Ascending aorta (tissue), 2 donors: ENCODE measurements at regions not wholly inside any gene's neighbourhood (a gene's known extent, or its start where the extent isn't known, plus 50 kb on each side); places are given as distances from the start of the nearest gene placed in this dataset.

Source experiments
- DNase-seq, 2 donors: peaks; one replicate each; pipeline ENCODE4 v3.0.0-alpha.2; 2019; ENCODE audit warnings: low spot score in 2 of 2
- H3K27ac ChIP-seq, 2 donors: fragments of 200-600 bp; sonication (generic); one replicate each; pipeline ENCODE4 v1.5.1; 2016 to 2017; ENCODE audit warnings: mild to moderate bottlenecking in 1 of 2
- H3K27me3 ChIP-seq: fragments of 200-600 bp; sonication (generic); one replicate; pipeline ENCODE4 v1.5.1; 2017
- H3K36me3 ChIP-seq, 2 donors: fragments of 200-600 bp; sonication (generic); one replicate each; pipeline ENCODE4 v1.5.1; 2016
- H3K4me1 ChIP-seq, 2 donors: fragments of 200-600 bp; sonication (generic); one replicate each; pipeline ENCODE4 v1.5.1; 2016 to 2017; ENCODE audit warnings: mild to moderate bottlenecking in 1 of 2
- H3K4me3 ChIP-seq, 2 donors: fragments of 200-600 bp; sonication (generic); one replicate each; pipeline ENCODE4 v1.5.1; 2016 to 2017; ENCODE audit warnings: mild to moderate bottlenecking in 1 of 2
- H3K9me3 ChIP-seq, 2 donors: fragments of 200-600 bp; sonication (generic); one replicate each; pipeline ENCODE4 v1.5.1; 2016
- intact Hi-C: fragments of 100-400 bp; cut with DNase I; formaldehyde crosslinking; loops from one replicate; pipeline ENCODE4 v1.15.1; 2023
- TF ChIP-seq, protein P1 (sequence below), 3 experiments: fragments of 200-600 bp in 2 of 3; fragments of 450-650 bp in 1 of 3; sonication (generic) in 2 of 3; IDR thresholded peaks; one replicate each; pipeline ENCODE4 v1.5.1; 2016 to 2019; ENCODE audit warnings: antibody characterized with exemption in 3 of 3, mild to moderate bottlenecking in 1 of 3, moderate library complexity in 1 of 3

GRCh38 chr11:93933230-93933629, 82.8 kb upstream of the VSTM5 start:
- H3K4me1 ChIP-seq: no peaks in the 10 kb centered on the region
- H3K36me3 ChIP-seq: no peaks in the 10 kb centered on the region
- intact Hi-C loops: no loop called here
- DNase-seq: no peak
- TF ChIP-seq, protein P1, sequence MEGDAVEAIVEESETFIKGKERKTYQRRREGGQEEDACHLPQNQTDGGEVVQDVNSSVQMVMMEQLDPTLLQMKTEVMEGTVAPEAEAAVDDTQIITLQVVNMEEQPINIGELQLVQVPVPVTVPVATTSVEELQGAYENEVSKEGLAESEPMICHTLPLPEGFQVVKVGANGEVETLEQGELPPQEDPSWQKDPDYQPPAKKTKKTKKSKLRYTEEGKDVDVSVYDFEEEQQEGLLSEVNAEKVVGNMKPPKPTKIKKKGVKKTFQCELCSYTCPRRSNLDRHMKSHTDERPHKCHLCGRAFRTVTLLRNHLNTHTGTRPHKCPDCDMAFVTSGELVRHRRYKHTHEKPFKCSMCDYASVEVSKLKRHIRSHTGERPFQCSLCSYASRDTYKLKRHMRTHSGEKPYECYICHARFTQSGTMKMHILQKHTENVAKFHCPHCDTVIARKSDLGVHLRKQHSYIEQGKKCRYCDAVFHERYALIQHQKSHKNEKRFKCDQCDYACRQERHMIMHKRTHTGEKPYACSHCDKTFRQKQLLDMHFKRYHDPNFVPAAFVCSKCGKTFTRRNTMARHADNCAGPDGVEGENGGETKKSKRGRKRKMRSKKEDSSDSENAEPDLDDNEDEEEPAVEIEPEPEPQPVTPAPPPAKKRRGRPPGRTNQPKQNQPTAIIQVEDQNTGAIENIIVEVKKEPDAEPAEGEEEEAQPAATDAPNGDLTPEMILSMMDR (IDR thresholded peaks at IDR 0.05): no peak
- H3K4me3 ChIP-seq: no peak overlapping the region
- no peak overlapping the region for H3K27ac ChIP-seq
- H3K9me3 ChIP-seq: no peaks in the 10 kb centered on the region
- no peaks in the 10 kb centered on the region for H3K27me3 ChIP-seq

DNA sequence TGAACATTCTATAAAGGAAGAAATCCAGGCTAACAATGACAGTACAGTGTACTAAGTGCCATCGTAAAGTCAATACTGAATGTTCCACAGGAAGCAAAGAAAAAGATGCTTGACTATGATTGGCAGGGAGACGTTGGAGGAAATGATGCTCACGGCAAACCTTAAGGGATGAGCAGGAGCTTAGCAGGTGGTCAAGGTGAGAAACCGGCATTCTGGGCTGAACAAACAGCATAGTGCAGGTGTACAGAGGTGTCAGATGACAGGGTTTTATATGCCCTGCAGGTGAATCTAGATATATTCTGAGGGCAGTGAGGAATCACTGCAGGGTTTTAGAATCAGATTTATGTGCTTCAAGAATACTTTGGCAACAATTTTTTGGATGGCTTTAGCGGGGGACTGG, 85.3 kb upstream of the HEPHL1 start:
- no peaks in the 10 kb centered on the region for H3K36me3 ChIP-seq
- no peaks in the 10 kb centered on the region for H3K27me3 ChIP-seq
- intact Hi-C loops: no loop called here
- no peak overlapping the region for H3K4me3 ChIP-seq
- TF ChIP-seq, protein P1 (IDR thresholded peaks at IDR 0.05): no peak
- no peaks in the 10 kb centered on the region for H3K4me1 ChIP-seq
- H3K9me3 ChIP-seq: no peaks in the 10 kb centered on the region
- H3K27ac ChIP-seq: no peak overlapping the region
- no peak for DNase-seq

GRCh38 chr11:93936460-93936859, 84.7 kb upstream of the HEPHL1 start:
- no peaks in the 10 kb centered on the region for H3K9me3 ChIP-seq
- no peaks in the 10 kb centered on the region for H3K36me3 ChIP-seq
- H3K27ac ChIP-seq: no peak overlapping the region
- no peak for DNase-seq
- TF ChIP-seq, protein P1 (IDR thresholded peaks at IDR 0.05): no peak
- no peaks in the 10 kb centered on the region for H3K4me1 ChIP-seq
- H3K27me3 ChIP-seq: no peaks in the 10 kb centered on the region
- intact Hi-C loops: no loop called here
- no peak overlapping the region for H3K4me3 ChIP-seq

DNA sequence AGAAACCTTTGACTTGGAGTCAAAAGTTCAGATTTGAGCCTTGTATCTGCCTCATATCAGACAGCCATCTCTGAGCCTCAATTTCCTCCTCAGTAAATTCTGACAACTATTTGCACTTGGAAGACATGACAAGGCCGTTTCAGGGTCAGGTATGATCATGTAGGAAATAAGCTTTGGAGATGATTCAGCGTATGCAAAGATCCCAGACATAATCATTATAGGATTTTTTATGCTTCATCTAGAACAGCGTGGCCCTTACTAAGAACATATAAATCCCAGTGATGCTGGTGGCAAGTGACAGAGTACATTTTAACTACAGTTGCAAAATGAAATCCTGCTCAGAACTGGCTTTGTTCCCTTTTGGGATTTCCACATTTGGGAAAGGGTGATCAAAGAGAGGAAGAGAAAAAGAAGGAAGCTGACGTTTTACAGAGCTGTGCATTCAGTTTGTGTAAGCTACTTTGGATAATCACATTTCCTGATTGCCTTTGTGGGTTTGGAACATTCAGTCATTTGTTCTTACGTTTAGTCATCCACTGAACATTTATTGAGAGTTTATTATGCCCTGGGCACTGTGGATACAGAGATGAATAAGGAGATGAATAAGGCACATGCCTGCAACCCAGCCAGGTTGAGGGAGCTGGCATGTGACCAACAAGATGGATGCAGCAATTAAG, 81.9 kb upstream of the HEPHL1 start:
- Histone ChIP-seq H3K27ac (no peak overlapping the region), H3K4me1 (no peaks in the 10 kb centered on the region), H3K9me3 (no peaks in the 10 kb centered on the region), H3K36me3 (no peaks in the 10 kb centered on the region), H3K27me3 (no peaks in the 10 kb centered on the region), H3K4me3 (no peak overlapping the region)
- TF ChIP-seq, protein P1 (IDR thresholded peaks at IDR 0.05): no peak
- intact Hi-C loops: no loop called here
- DNase-seq: no peak

DNA sequence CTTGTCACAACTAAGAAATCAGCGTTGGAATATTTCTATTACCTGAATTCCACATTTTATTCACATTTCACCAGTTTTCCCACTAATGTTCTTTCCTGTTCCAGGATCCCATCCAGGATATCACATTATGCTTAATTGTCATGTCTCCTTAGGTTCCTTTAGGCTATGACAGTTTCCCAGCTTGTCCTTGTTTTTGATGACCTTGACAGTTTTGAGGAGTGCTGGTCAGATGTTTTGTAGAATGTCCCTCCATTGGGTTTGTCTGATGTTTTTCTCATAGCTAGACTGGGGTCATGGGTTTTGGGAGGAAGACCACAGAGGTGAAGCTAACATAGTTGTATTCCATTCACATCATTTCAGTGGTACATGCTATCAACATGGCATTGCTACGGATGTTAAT, 80.8 kb upstream of the HEPHL1 start:
- intact Hi-C loops: no loop called here
- Histone ChIP-seq H3K27me3 (no peaks in the 10 kb centered on the region), H3K4me1 (no peaks in the 10 kb centered on the region), H3K36me3 (no peaks in the 10 kb centered on the region), H3K9me3 (no peaks in the 10 kb centered on the region), H3K4me3 (no peak overlapping the region), H3K27ac (no peak overlapping the region)
- DNase-seq: no peak
- TF ChIP-seq, protein P1 (IDR thresholded peaks at IDR 0.05): no peak

DNA sequence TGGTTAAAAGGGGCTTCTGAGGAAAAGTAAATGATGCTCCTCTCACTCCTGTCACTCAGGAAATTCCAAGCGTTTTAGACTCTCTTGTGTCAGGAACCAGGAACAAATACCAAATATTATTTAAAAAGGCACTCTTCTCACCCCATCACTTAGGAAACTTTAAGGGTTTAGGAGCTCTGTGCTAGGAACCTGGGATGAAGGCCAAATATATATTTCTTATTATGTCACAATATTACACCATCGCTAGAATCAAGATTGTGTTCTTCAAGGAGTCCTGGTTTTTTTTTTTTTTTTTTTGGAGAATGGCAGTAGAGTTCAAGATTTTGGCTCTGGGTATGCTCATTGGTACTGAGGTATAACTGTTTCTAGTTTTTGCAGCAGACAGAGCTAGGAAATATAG, 79.0 kb upstream of the HEPHL1 start:
- Histone ChIP-seq H3K36me3 (no peaks in the 10 kb centered on the region), H3K27ac (no peak overlapping the region), H3K4me3 (no peak overlapping the region), H3K27me3 (no peaks in the 10 kb centered on the region), H3K9me3 (no peaks in the 10 kb centered on the region), H3K4me1 (no peaks in the 10 kb centered on the region)
- TF ChIP-seq, protein P1 (IDR thresholded peaks at IDR 0.05): no peak
- no peak for DNase-seq
- intact Hi-C loops: no loop called here
